GM21360 (cell line): ENCODE measurements at regions not wholly inside any gene's neighbourhood (a gene's known extent, or its start where the extent isn't known, plus 50 kb on each side); places are given as distances from the start of the nearest gene placed in this dataset.

Source experiments
- ATAC-seq: cut with Tn5 transposase; IDR thresholded peaks from one replicate; pipeline ENCODE4 v1.9.1; 2021; ENCODE audit warnings: mild to moderate bottlenecking, moderate library complexity; ENCODE audit not compliant: unreplicated experiment

- ATAC-seq = no peak
These were observed 1299.9 kb downstream of the FSCB start for GRCh38 chr14:43207189-43207588.

GRCh38 chr14:43204816-43205215 is 1302.3 kb downstream of the FSCB start:
- no peak for ATAC-seq

- ATAC-seq = no peak
These were observed 1306.6 kb downstream of the FSCB start for GRCh38 chr14:43200519-43200918.

- no peak for ATAC-seq
These were observed 1308.6 kb downstream of the FSCB start for GRCh38 chr14:43198465-43198864.

- ATAC-seq = no peak
These were observed 1322.5 kb downstream of the FSCB start for GRCh38 chr14:43184540-43184939.

- no peak for ATAC-seq
These were observed 1323.2 kb downstream of the FSCB start for GRCh38 chr14:43183916-43184315.

- no peak for ATAC-seq
These were observed 1331.2 kb downstream of the FSCB start for GRCh38 chr14:43175896-43176295.

- ATAC-seq = no peak
These were observed 1334.1 kb downstream of the FSCB start for GRCh38 chr14:43172899-43173548.

- no peak for ATAC-seq
These were observed 1337.4 kb downstream of the FSCB start for GRCh38 chr14:43169722-43170121.

- ATAC-seq = no peak
These were observed 1338.6 kb downstream of the FSCB start for GRCh38 chr14:43168371-43168925.

- ATAC-seq = no peak
These were observed 1340.9 kb downstream of the FSCB start for GRCh38 chr14:43166163-43166562.

- ATAC-seq = no peak
These were observed 1341.4 kb downstream of the FSCB start for GRCh38 chr14:43165651-43166050.

- no peak for ATAC-seq
These were observed 1345.6 kb downstream of the FSCB start for GRCh38 chr14:43161477-43161876.

- no peak for ATAC-seq
These were observed 1349.4 kb downstream of the FSCB start for GRCh38 chr14:43157661-43158060.

GRCh38 chr14:43155924-43156323 is 1351.2 kb downstream of the FSCB start:
- no peak for ATAC-seq

GRCh38 chr14:43155258-43155657 is 1351.8 kb downstream of the FSCB start:
- ATAC-seq = no peak

GRCh38 chr14:43147485-43147884 is 1359.6 kb downstream of the FSCB start:
- ATAC-seq = no peak

GRCh38 chr14:43145361-43145760 is 1361.7 kb downstream of the FSCB start:
- ATAC-seq = no peak

- ATAC-seq = no peak
These were observed 1364.0 kb downstream of the FSCB start for GRCh38 chr14:43143106-43143505.

- ATAC-seq = no peak
These were observed 1365.4 kb downstream of the FSCB start for GRCh38 chr14:43141636-43142191.

- no peak for ATAC-seq
These were observed 1366.6 kb downstream of the FSCB start for GRCh38 chr14:43140453-43140852.

GRCh38 chr14:43135877-43136411 is 1371.1 kb downstream of the FSCB start:
- ATAC-seq = no peak
